Stimulated activated CD4-positive, alpha-beta T cell treated with anti-CD3 and anti-CD28 coated beads, TNF-alpha, amount 100 ng/mL, for 1 hour (primary cell): ENCODE measurements at regions not wholly inside any gene's neighbourhood (a gene's known extent, or its start where the extent isn't known, plus 50 kb on each side); places are given as distances from the start of the nearest gene placed in this dataset.

Experiments
- DNase-seq, 3 donors: peaks; one replicate each; pipeline ENCODE4 v3.0.0-alpha.2; 2020; ENCODE audit warnings: low read depth in 3 of 3, low spot score in 1 of 3

- DNase-seq = no peak
These were observed 83.0 kb downstream of the CXCL12 start for GRCh38 chr10:44301781-44302355.

GRCh38 chr10:44300666-44301649 is 83.9 kb downstream of the CXCL12 start:
- DNase-seq = no peak

- DNase-seq = no peak
These were observed 86.2 kb downstream of the CXCL12 start for GRCh38 chr10:44298713-44299112.

GRCh38 chr10:44297963-44298362 is 86.9 kb downstream of the CXCL12 start:
- DNase-seq = no peak

- DNase-seq = no peak
These were observed 89.2 kb downstream of the CXCL12 start for GRCh38 chr10:44295644-44296241.

GRCh38 chr10:44294726-44295412 is 90.0 kb downstream of the CXCL12 start:
- no peak for DNase-seq

- no peak for DNase-seq
These were observed 91.1 kb downstream of the CXCL12 start for GRCh38 chr10:44293842-44294241.

- no peak for DNase-seq
These were observed 91.6 kb downstream of the CXCL12 start for GRCh38 chr10:44293306-44293778.

- DNase-seq = no peak
These were observed 92.4 kb downstream of the CXCL12 start for GRCh38 chr10:44292390-44293002.

GRCh38 chr10:44291091-44291490 is 93.8 kb downstream of the CXCL12 start:
- no peak for DNase-seq

- DNase-seq = no peak
These were observed 95.8 kb downstream of the CXCL12 start for GRCh38 chr10:44289125-44289524.

- no peak for DNase-seq
These were observed 97.5 kb downstream of the CXCL12 start for GRCh38 chr10:44287408-44287807.

- DNase-seq = no peak
These were observed 100.5 kb downstream of the CXCL12 start for GRCh38 chr10:44284198-44285084.

GRCh38 chr10:44282626-44283300 is 102.1 kb downstream of the CXCL12 start:
- DNase-seq = no peak

GRCh38 chr10:44281662-44282061 is 103.2 kb downstream of the CXCL12 start:
- DNase-seq = no peak

- DNase-seq = no peak
These were observed 103.7 kb downstream of the CXCL12 start for GRCh38 chr10:44281089-44281613.

- no peak for DNase-seq
These were observed 104.5 kb downstream of the CXCL12 start for GRCh38 chr10:44280226-44281014.

- DNase-seq = no peak
These were observed 105.3 kb downstream of the CXCL12 start for GRCh38 chr10:44279426-44280126.
